Upper lobe of left lung (tissue), 4 donors: ENCODE measurements at regions not wholly inside any gene's neighbourhood (a gene's known extent, or its start where the extent isn't known, plus 50 kb on each side); places are given as distances from the start of the nearest gene placed in this dataset.

Experiments
- EP300 ChIP-seq, 4 donors: sonication (generic); formaldehyde crosslinking; IDR thresholded peaks; one replicate each; pipeline ENCODE4 v1.5.1; 2017; ENCODE audit warnings: antibody characterized with exemption in 4 of 4, control low read depth in 2 of 4
- POLR2AphosphoS5 ChIP-seq, 2 donors: sonication (generic); formaldehyde crosslinking; IDR thresholded peaks; one replicate each; pipeline ENCODE4 v1.5.1; 2017; ENCODE audit warnings: antibody characterized with exemption in 2 of 2
- TF ChIP-seq, protein P1 (sequence below), 6 experiments: fragments of 450-650 bp in 4 of 6; fragments of 200-600 bp in 2 of 6; sonication (generic) in 2 of 6; IDR thresholded peaks; one replicate each; pipeline ENCODE4 v1.5.1; 2016 to 2019; ENCODE audit warnings: antibody characterized with exemption in 6 of 6

GRCh38 chr4:83865417-83866150, 329.7 kb downstream of the GPAT3 start:
- TF ChIP-seq EP300 (IDR thresholded peaks at IDR 0.05) (no peak), POLR2AphosphoS5 (IDR thresholded peaks at IDR 0.05) (no peak)
- TF ChIP-seq, protein P1, sequence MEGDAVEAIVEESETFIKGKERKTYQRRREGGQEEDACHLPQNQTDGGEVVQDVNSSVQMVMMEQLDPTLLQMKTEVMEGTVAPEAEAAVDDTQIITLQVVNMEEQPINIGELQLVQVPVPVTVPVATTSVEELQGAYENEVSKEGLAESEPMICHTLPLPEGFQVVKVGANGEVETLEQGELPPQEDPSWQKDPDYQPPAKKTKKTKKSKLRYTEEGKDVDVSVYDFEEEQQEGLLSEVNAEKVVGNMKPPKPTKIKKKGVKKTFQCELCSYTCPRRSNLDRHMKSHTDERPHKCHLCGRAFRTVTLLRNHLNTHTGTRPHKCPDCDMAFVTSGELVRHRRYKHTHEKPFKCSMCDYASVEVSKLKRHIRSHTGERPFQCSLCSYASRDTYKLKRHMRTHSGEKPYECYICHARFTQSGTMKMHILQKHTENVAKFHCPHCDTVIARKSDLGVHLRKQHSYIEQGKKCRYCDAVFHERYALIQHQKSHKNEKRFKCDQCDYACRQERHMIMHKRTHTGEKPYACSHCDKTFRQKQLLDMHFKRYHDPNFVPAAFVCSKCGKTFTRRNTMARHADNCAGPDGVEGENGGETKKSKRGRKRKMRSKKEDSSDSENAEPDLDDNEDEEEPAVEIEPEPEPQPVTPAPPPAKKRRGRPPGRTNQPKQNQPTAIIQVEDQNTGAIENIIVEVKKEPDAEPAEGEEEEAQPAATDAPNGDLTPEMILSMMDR (IDR thresholded peaks at IDR 0.05) = no peak
